HEK293 (cell line): ENCODE measurements at regions not wholly inside any gene's neighbourhood (a gene's known extent, or its start where the extent isn't known, plus 50 kb on each side); places are given as distances from the start of the nearest gene placed in this dataset.

Experiments
- CTCF ChIP-seq: fragments of 450-650 bp; formaldehyde crosslinking; IDR thresholded peaks from 2 replicates; pipeline ENCODE4 v1.5.1; 2016; ENCODE audit warnings: missing biosample characterization, missing genetic modification characterization
- GLIS1 ChIP-seq: fragments of 450-650 bp; formaldehyde crosslinking; IDR thresholded peaks from 2 replicates; pipeline ENCODE4 v1.5.1; 2016; ENCODE audit warnings: missing biosample characterization, missing genetic modification characterization
- PBX3 ChIP-seq: sonication (generic); formaldehyde crosslinking; IDR thresholded peaks from 2 replicates; pipeline ENCODE4 v1.8.1; 2022; ENCODE audit warnings: mild to moderate bottlenecking, moderate library complexity, missing genetic modification reagents
- PRDM4 ChIP-seq: fragments of 450-650 bp; formaldehyde crosslinking; IDR thresholded peaks from 2 replicates; pipeline ENCODE4 v1.5.1; 2017; ENCODE audit warnings: missing biosample characterization, missing genetic modification characterization
- SP2 ChIP-seq: fragments of 450-650 bp; formaldehyde crosslinking; IDR thresholded peaks from 2 replicates; pipeline ENCODE4 v1.5.1; 2016; ENCODE audit warnings: missing biosample characterization, missing genetic modification characterization
- ZBTB48 ChIP-seq: fragments of 450-650 bp; formaldehyde crosslinking; IDR thresholded peaks from 2 replicates; pipeline ENCODE4 v1.5.1; 2016; ENCODE audit warnings: missing biosample characterization, missing genetic modification characterization
- ZNF202 ChIP-seq: fragments of 450-650 bp; formaldehyde crosslinking; IDR thresholded peaks from 2 replicates; pipeline ENCODE4 v1.5.1; 2016; ENCODE audit warnings: missing biosample characterization, missing genetic modification characterization, borderline replicate concordance
- ZNF248 ChIP-seq: fragments of 450-650 bp; formaldehyde crosslinking; IDR thresholded peaks from 2 replicates; pipeline ENCODE4 v1.5.1; 2017; ENCODE audit warnings: missing biosample characterization, missing genetic modification characterization
- ZNF354C ChIP-seq: fragments of 450-650 bp; formaldehyde crosslinking; IDR thresholded peaks from 2 replicates; pipeline ENCODE4 v1.5.1; 2016; ENCODE audit warnings: missing biosample characterization, missing genetic modification characterization, low read depth, borderline replicate concordance
- ZNF660 ChIP-seq: fragments of 450-650 bp; IDR thresholded peaks from 2 replicates; pipeline ENCODE4 v1.5.1; 2018; ENCODE audit warnings: missing biosample characterization, mild to moderate bottlenecking, missing genetic modification characterization

GRCh38 chr13:109971456-109972090 is 185.2 kb upstream of the IRS2 start:
- TF ChIP-seq ZBTB48 (no peak), ZNF354C (tag by site-specific recombination) (no peak), ZNF202 (tag by site-specific recombination) (no peak), ZNF660 (tag by site-specific recombination) (no peak), CTCF (tag by site-specific recombination) (no peak), PBX3 (CRISPR knock-in tag) (no peak), GLIS1 (tag by site-specific recombination) (no peak), PRDM4 (no peak), ZNF248 (no peak), SP2 (tag by site-specific recombination) (no peak)
